GM13976 (cell line): ENCODE measurements at regions not wholly inside any gene's neighbourhood (a gene's known extent, or its start where the extent isn't known, plus 50 kb on each side); places are given as distances from the start of the nearest gene placed in this dataset.

Experiments used
- DNase-seq: peaks from one replicate; pipeline ENCODE4 v3.0.0; 2012; ENCODE audit warnings: low spot score
- CTCF ChIP-seq: IDR thresholded peaks from 2 replicates; pipeline ENCODE4 v1.5.1; 2012; ENCODE audit warnings: borderline replicate concordance, mild to moderate bottlenecking; ENCODE audit not compliant: insufficient read depth; ENCODE audit errors: extremely low read depth, missing control alignments, control extremely low read depth
- in situ Hi-C: fragments of 300-500 bp; cut with MboI; formaldehyde crosslinking; loops from one replicate; pipeline ENCODE4 v1.12.0; 2022; ENCODE audit warnings: low sequenced_read_pairs, mixed read lengths, inconsistent platforms; ENCODE audit not compliant: unreplicated experiment

GRCh38 chr4:35217331-35217730 is 1027.0 kb downstream of the ARAP2 start:
- DNase-seq: no peak

GRCh38 chr4:35228313-35228712 is 1016.0 kb downstream of the ARAP2 start:
- TF ChIP-seq CTCF: no peak
- DNase-seq: no peak
- in situ Hi-C loops: no loop called here

More at GRCh38 chr4:35217331-35217730, 1027.0 kb downstream of the ARAP2 start:
- TF ChIP-seq CTCF: no peak
- in situ Hi-C loops: no loop called here

GRCh38 chr4:35229021-35229420 is 1015.3 kb downstream of the ARAP2 start:
- in situ Hi-C loops: no loop called here
- DNase-seq: no peak
- no peak for TF ChIP-seq CTCF

- TF ChIP-seq CTCF: no peak
- DNase-seq: no peak
- in situ Hi-C loops: no loop called here
Measured at GRCh38 chr4:35237924-35238323, 1006.4 kb downstream of the ARAP2 start.

GRCh38 chr4:35238793-35239192 is 1005.5 kb downstream of the ARAP2 start:
- no peak for TF ChIP-seq CTCF

GRCh38 chr4:35246493-35246892 is 997.8 kb downstream of the ARAP2 start:
- TF ChIP-seq CTCF: no peak
- in situ Hi-C loops: no loop called here

More at GRCh38 chr4:35238793-35239192, 1005.5 kb downstream of the ARAP2 start:
- no peak for DNase-seq
- in situ Hi-C loops: no loop called here

GRCh38 chr4:35247047-35247446 is 997.3 kb downstream of the ARAP2 start:
- in situ Hi-C loops: no loop called here
- no peak for TF ChIP-seq CTCF
- DNase-seq: no peak

More at GRCh38 chr4:35246493-35246892, 997.8 kb downstream of the ARAP2 start:
- no peak for DNase-seq
